ENCODE measurements at regions not wholly inside any gene's neighbourhood (a gene's known extent, or its start where the extent isn't known, plus 50 kb on each side); places are given as distances from the start of the nearest gene placed in this dataset.

GRCh38 chr9:91113016-91113415 lies 248.7 kb downstream of the AUH start:
- in situ Hi-C loops (cut with MboI; ENCODE audit: low pct_unique_long_range_greater_than_20kb, low sequenced_read_pairs), result no loop called here
- DNase-seq, result no peak

- no peak for DNase-seq
- in situ Hi-C loops (cut with MboI; ENCODE audit: low pct_unique_long_range_greater_than_20kb, low sequenced_read_pairs), result no loop called here
These were observed 247.3 kb downstream of the AUH start for GRCh38 chr9:91114450-91114849.

GRCh38 chr9:91116211-91116610 lies 245.5 kb downstream of the AUH start:
- in situ Hi-C loops (cut with MboI; ENCODE audit: low pct_unique_long_range_greater_than_20kb, low sequenced_read_pairs), result no loop called here
- DNase-seq, result no peak

- in situ Hi-C loops (cut with MboI; ENCODE audit: low pct_unique_long_range_greater_than_20kb, low sequenced_read_pairs), result no loop called here
These were observed 245.0 kb downstream of the AUH start for GRCh38 chr9:91116711-91117110.

GRCh38 chr9:91117474-91117891 lies 244.2 kb downstream of the AUH start:
- no peak for DNase-seq
- in situ Hi-C loops (cut with MboI; ENCODE audit: low pct_unique_long_range_greater_than_20kb, low sequenced_read_pairs), result no loop called here

More at GRCh38 chr9:91116711-91117110, 245.0 kb downstream of the AUH start:
- no peak for DNase-seq

- in situ Hi-C loops (cut with MboI; ENCODE audit: low pct_unique_long_range_greater_than_20kb, low sequenced_read_pairs), result no loop called here
- no peak for DNase-seq
These were observed 243.6 kb downstream of the AUH start for GRCh38 chr9:91117959-91118703.

- DNase-seq, result no peak
- in situ Hi-C loops (cut with MboI; ENCODE audit: low pct_unique_long_range_greater_than_20kb, low sequenced_read_pairs), result no loop called here
These were observed 243.1 kb downstream of the AUH start for GRCh38 chr9:91118704-91119025.

GRCh38 chr9:91119142-91119541 lies 242.6 kb downstream of the AUH start:
- no peak for DNase-seq
- in situ Hi-C loops (cut with MboI; ENCODE audit: low pct_unique_long_range_greater_than_20kb, low sequenced_read_pairs), result no loop called here

GRCh38 chr9:91119679-91120078 lies 242.0 kb downstream of the AUH start:
- in situ Hi-C loops (cut with MboI; ENCODE audit: low pct_unique_long_range_greater_than_20kb, low sequenced_read_pairs), result no loop called here
- no peak for DNase-seq

- in situ Hi-C loops (cut with MboI; ENCODE audit: low pct_unique_long_range_greater_than_20kb, low sequenced_read_pairs), result no loop called here
- no peak for DNase-seq
These were observed 241.5 kb downstream of the AUH start for GRCh38 chr9:91120200-91120599.

GRCh38 chr9:91122755-91123154 lies 239.0 kb downstream of the AUH start:
- DNase-seq, result no peak
- in situ Hi-C loops (cut with MboI; ENCODE audit: low pct_unique_long_range_greater_than_20kb, low sequenced_read_pairs), result no loop called here

GRCh38 chr9:91126761-91127445 lies 234.8 kb downstream of the AUH start:
- in situ Hi-C loops (cut with MboI; ENCODE audit: low pct_unique_long_range_greater_than_20kb, low sequenced_read_pairs), result no loop called here
- no peak for DNase-seq

- DNase-seq, result no peak
- in situ Hi-C loops (cut with MboI; ENCODE audit: low pct_unique_long_range_greater_than_20kb, low sequenced_read_pairs), result no loop called here
These were observed 234.1 kb downstream of the AUH start for GRCh38 chr9:91127653-91128052.

GRCh38 chr9:91130796-91131318 lies 230.9 kb downstream of the AUH start:
- in situ Hi-C loops (cut with MboI; ENCODE audit: low pct_unique_long_range_greater_than_20kb, low sequenced_read_pairs), result no loop called here
- DNase-seq, result no peak

GRCh38 chr9:91131433-91131839 lies 230.3 kb downstream of the AUH start:
- in situ Hi-C loops (cut with MboI; ENCODE audit: low pct_unique_long_range_greater_than_20kb, low sequenced_read_pairs), result no loop called here
- DNase-seq, result peak; percentile 81

GRCh38 chr9:91132576-91133073 lies 229.1 kb downstream of the AUH start:
- DNase-seq, result no peak
- in situ Hi-C loops (cut with MboI; ENCODE audit: low pct_unique_long_range_greater_than_20kb, low sequenced_read_pairs), result no loop called here

GRCh38 chr9:91134608-91135007 lies 227.1 kb downstream of the AUH start:
- DNase-seq, result no peak
- in situ Hi-C loops (cut with MboI; ENCODE audit: low pct_unique_long_range_greater_than_20kb, low sequenced_read_pairs), result no loop called here

GRCh38 chr9:91137391-91137790 lies 224.3 kb downstream of the AUH start:
- in situ Hi-C loops (cut with MboI; ENCODE audit: low pct_unique_long_range_greater_than_20kb, low sequenced_read_pairs), result no loop called here
- DNase-seq, result no peak

- in situ Hi-C loops (cut with MboI; ENCODE audit: low pct_unique_long_range_greater_than_20kb, low sequenced_read_pairs), result no loop called here
- no peak for DNase-seq
These were observed 223.0 kb downstream of the AUH start for GRCh38 chr9:91138760-91139159.

GRCh38 chr9:91141407-91141965 lies 220.2 kb downstream of the AUH start:
- in situ Hi-C loops (cut with MboI; ENCODE audit: low pct_unique_long_range_greater_than_20kb, low sequenced_read_pairs), result no loop called here
- no peak for DNase-seq

All from KBM-7 (cell line).